Calu3 (cell line): ENCODE measurements at regions not wholly inside any gene's neighbourhood (a gene's known extent, or its start where the extent isn't known, plus 50 kb on each side); places are given as distances from the start of the nearest gene placed in this dataset.

Source experiments
- BruUV-seq: library from RNA; stranded (reverse); fragments of 400-500 nt; replicated peaks from 2 replicates; lab custom pipeline; 2021; lab: Mats Ljungman, UMichigan
- CTCF ChIA-PET: fragments of 300-600 bp; sonication (Branson Sonifier 250); formaldehyde crosslinking; loops from one replicate; lab custom pipeline; 2022; ENCODE audit warnings: antibody characterized with exemption; lab: Charles Lee
- DNase-seq: peaks from one replicate; pipeline ENCODE4 v3.0.0; 2022
- H3K27ac Mint-ChIP-seq: one replicate; pipeline ENCODE4 v1.8.0; 2022; ENCODE audit warnings: mixed read lengths; ENCODE audit not compliant: unreplicated experiment
- H3K27me3 Mint-ChIP-seq: one replicate; pipeline ENCODE4 v1.8.0; 2022; ENCODE audit warnings: mixed read lengths; ENCODE audit not compliant: unreplicated experiment
- H3K36me3 Mint-ChIP-seq: one replicate; pipeline ENCODE4 v1.8.0; 2022; ENCODE audit warnings: mild to moderate bottlenecking, moderate library complexity, mixed read lengths; ENCODE audit not compliant: insufficient read depth, unreplicated experiment
- H3K4me1 Mint-ChIP-seq: one replicate; pipeline ENCODE4 v1.8.0; 2022; ENCODE audit warnings: mild to moderate bottlenecking, low read depth, mixed read lengths; ENCODE audit not compliant: unreplicated experiment
- H3K4me3 Mint-ChIP-seq: one replicate; pipeline ENCODE4 v1.8.0; 2022; ENCODE audit warnings: mild to moderate bottlenecking, low read depth, moderate library complexity, mixed read lengths; ENCODE audit not compliant: unreplicated experiment
- H3K9me3 Mint-ChIP-seq: one replicate; pipeline ENCODE4 v1.8.0; 2022; ENCODE audit warnings: low read depth, mixed read lengths; ENCODE audit not compliant: unreplicated experiment
- CTCF ChIP-seq: fragments of 200-600 bp; IDR thresholded peaks from one replicate; pipeline ENCODE4 v1.8.0; 2022; ENCODE audit warnings: antibody characterized with exemption; ENCODE audit not compliant: unreplicated experiment
- intact Hi-C: fragments of 100-400 bp; cut with micrococcal nuclease; formaldehyde crosslinking; loops from one replicate; pipeline ENCODE4 v1.10.0; 2022; ENCODE audit not compliant: unreplicated experiment

- H3K27ac Mint-ChIP-seq, result no peak overlapping the region
- no peak overlapping the region for H3K4me3 Mint-ChIP-seq
- H3K4me1 Mint-ChIP-seq, result no peaks in the 10 kb centered on the region
- H3K27me3 Mint-ChIP-seq, result no peaks in the 10 kb centered on the region
- intact Hi-C loops, result no loop called here
- no peaks in the 10 kb centered on the region for H3K36me3 Mint-ChIP-seq
- no TSS peak for BruUV-seq
- H3K9me3 Mint-ChIP-seq, result peaks cover 2% of the 10 kb centered on the region
- CTCF ChIA-PET, result no interaction called here
- TF ChIP-seq CTCF, result no peak
- no peak for DNase-seq
Measured at GRCh38 chr3:192057261-192057660, 596.3 kb downstream of the PYDC2 start.

- Mint-ChIP-seq H3K27me3 (no peaks in the 10 kb centered on the region), H3K4me3 (no peak overlapping the region), H3K9me3 (no peaks in the 10 kb centered on the region), H3K4me1 (no peaks in the 10 kb centered on the region), H3K27ac (no peak overlapping the region), H3K36me3 (no peaks in the 10 kb centered on the region)
- CTCF ChIA-PET, result interaction anchor here (0.6 kb wide), 1 partner anchor 22 kb away, joined by 3 read pairs; no protein-coding TSS in a partner anchor
- TF ChIP-seq CTCF, result no peak
- intact Hi-C loops, result no loop called here
- no peak for DNase-seq
- BruUV-seq, result no TSS peak
Measured at GRCh38 chr3:192060160-192060781, 599.3 kb downstream of the PYDC2 start.

- Mint-ChIP-seq H3K4me1 (no peaks in the 10 kb centered on the region), H3K27me3 (no peaks in the 10 kb centered on the region), H3K36me3 (no peaks in the 10 kb centered on the region), H3K4me3 (no peak overlapping the region), H3K9me3 (no peaks in the 10 kb centered on the region), H3K27ac (no peak overlapping the region)
- CTCF ChIA-PET, result no interaction called here
- DNase-seq, result no peak
- TF ChIP-seq CTCF, result no peak
- intact Hi-C loops, result no loop called here
- no TSS peak for BruUV-seq
Measured at GRCh38 chr3:192061426-192061825, 600.5 kb downstream of the PYDC2 start.

- no peak overlapping the region for H3K4me3 Mint-ChIP-seq
- BruUV-seq, result no TSS peak
- intact Hi-C loops, result no loop called here
- H3K36me3 Mint-ChIP-seq, result no peaks in the 10 kb centered on the region
- H3K9me3 Mint-ChIP-seq, result no peaks in the 10 kb centered on the region
- H3K27ac Mint-ChIP-seq, result no peak overlapping the region
- CTCF ChIA-PET, result no interaction called here
- DNase-seq, result no peak
- TF ChIP-seq CTCF, result no peak
- H3K27me3 Mint-ChIP-seq, result no peaks in the 10 kb centered on the region
- no peaks in the 10 kb centered on the region for H3K4me1 Mint-ChIP-seq
Measured at GRCh38 chr3:192062186-192062585, 601.2 kb downstream of the PYDC2 start.
